ENCODE measurements at regions not wholly inside any gene's neighbourhood (a gene's known extent, or its start where the extent isn't known, plus 50 kb on each side); places are given as distances from the start of the nearest gene placed in this dataset.

GRCh38 chr17:45645330-45645729 lies 138.8 kb upstream of the CRHR1 start:
- no peak overlapping the region for H3K4me3 ChIP-seq (ENCODE audit: low read depth, low read length)
- DNase-seq (ENCODE audit: low read depth) = no peak
- no peak for TF ChIP-seq CTCF (IDR thresholded peaks at IDR 0.05; ENCODE audit: low read depth, low read length, missing control alignments)
- in situ Hi-C loops (cut with HindIII; ENCODE audit: low sequenced_read_pairs) = no loop called here

- no peak for TF ChIP-seq CTCF (IDR thresholded peaks at IDR 0.05; ENCODE audit: low read depth, low read length, missing control alignments)
- DNase-seq (ENCODE audit: low read depth) = no peak
- in situ Hi-C loops (cut with HindIII; ENCODE audit: low sequenced_read_pairs) = no loop called here
- no peak overlapping the region for H3K4me3 ChIP-seq (ENCODE audit: low read depth, low read length)
Measured at GRCh38 chr17:45646288-45646988, 137.7 kb upstream of the CRHR1 start.

GRCh38 chr17:45648642-45649041 lies 135.5 kb upstream of the CRHR1 start:
- no peak for DNase-seq (ENCODE audit: low read depth)
- in situ Hi-C loops (cut with HindIII; ENCODE audit: low sequenced_read_pairs) = no loop called here
- no peak overlapping the region for H3K4me3 ChIP-seq (ENCODE audit: low read depth, low read length)
- no peak for TF ChIP-seq CTCF (IDR thresholded peaks at IDR 0.05; ENCODE audit: low read depth, low read length, missing control alignments)

GRCh38 chr17:45649796-45650195 lies 134.3 kb upstream of the CRHR1 start:
- in situ Hi-C loops (cut with HindIII; ENCODE audit: low sequenced_read_pairs) = no loop called here
- no peak for DNase-seq (ENCODE audit: low read depth)
- TF ChIP-seq CTCF (IDR thresholded peaks at IDR 0.05; ENCODE audit: low read depth, low read length, missing control alignments) = no peak

GRCh38 chr17:45650561-45650960 lies 133.6 kb upstream of the CRHR1 start:
- no peak for DNase-seq (ENCODE audit: low read depth)
- no peak overlapping the region for H3K4me3 ChIP-seq (ENCODE audit: low read depth, low read length)
- TF ChIP-seq CTCF (IDR thresholded peaks at IDR 0.05; ENCODE audit: low read depth, low read length, missing control alignments) = no peak
- in situ Hi-C loops (cut with HindIII; ENCODE audit: low sequenced_read_pairs) = no loop called here

More at GRCh38 chr17:45649796-45650195, 134.3 kb upstream of the CRHR1 start:
- H3K4me3 ChIP-seq (ENCODE audit: low read depth, low read length) = no peak overlapping the region

- DNase-seq (ENCODE audit: low read depth) = no peak
- in situ Hi-C loops (cut with HindIII; ENCODE audit: low sequenced_read_pairs) = no loop called here
- H3K4me3 ChIP-seq (ENCODE audit: low read depth, low read length) = no peak overlapping the region
- no peak for TF ChIP-seq CTCF (IDR thresholded peaks at IDR 0.05; ENCODE audit: low read depth, low read length, missing control alignments)
Measured at GRCh38 chr17:45651145-45651709, 132.9 kb upstream of the CRHR1 start.
